IPS DF 19.7 (cell line): ENCODE measurements at regions not wholly inside any gene's neighbourhood (a gene's known extent, or its start where the extent isn't known, plus 50 kb on each side); places are given as distances from the start of the nearest gene placed in this dataset.
A peak's percentile ranks its signal among the peaks of the same experiment; 100 is the strongest.

ENCODE experiments used
- DNase-seq: peaks from one replicate; pipeline ENCODE4 v3.0.0-alpha.2; 2013; ENCODE audit warnings: low read depth, low spot score

DNA sequence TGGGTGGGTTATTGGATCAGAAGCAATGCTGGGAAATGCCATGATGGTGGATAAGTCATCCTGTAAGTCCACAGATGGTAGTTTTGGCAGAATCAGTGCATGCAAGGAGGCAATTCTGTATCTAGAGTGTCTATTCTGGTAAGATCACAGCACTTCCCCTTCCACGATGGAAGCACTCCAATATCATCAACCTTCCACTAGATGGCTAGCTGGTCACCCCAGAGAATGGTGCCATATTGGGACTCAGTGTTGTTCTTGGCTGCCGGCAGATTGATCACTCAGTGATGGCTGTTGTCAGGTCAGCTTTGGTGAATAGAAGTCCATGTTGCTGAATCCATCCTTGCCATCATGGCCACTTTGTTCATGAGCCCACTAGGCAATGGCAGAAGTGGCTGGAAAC is 553.5 kb downstream of the CSNK1G3 start:
- no peak for DNase-seq

GRCh38 chr5:124064956-124065355 is 553.0 kb downstream of the CSNK1G3 start:
- DNase-seq: no peak

DNA sequence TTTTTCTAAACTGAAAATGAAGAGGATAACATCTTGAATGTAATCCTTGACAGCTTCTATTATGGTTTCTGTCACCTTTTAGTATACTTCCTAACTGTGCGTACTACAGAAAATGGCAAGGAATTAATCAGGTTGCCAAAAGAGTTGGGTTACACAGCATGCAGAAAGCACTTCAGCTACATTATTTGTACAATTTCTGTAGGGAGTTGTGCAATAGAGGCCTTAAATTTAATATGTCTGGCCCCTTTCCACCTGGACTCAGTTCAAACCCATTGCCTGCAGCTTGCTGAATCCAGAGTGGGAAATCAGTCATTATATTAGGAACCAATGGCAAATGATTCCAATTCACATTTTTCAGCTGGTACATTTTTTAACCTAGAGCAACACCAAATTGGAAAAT is 549.7 kb downstream of the CSNK1G3 start:
- no peak for DNase-seq

DNA sequence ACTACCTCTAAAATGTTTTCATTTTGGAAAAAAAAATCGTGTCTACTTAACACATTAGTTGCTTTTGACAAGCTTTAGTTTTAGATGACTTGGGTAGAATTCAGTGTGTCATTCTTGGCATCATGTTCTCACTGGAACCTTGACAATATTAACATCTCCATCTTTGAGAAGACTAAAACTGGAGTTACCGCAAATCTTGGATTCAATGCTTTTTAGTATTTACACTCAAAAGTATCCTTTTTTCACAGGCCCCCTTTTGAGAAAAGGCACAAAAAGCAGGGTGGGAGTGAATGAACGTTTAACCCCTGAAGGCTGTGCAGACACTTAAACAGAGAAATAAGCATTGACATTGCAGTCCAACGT is 549.1 kb downstream of the CSNK1G3 start:
- no peak for DNase-seq

DNA sequence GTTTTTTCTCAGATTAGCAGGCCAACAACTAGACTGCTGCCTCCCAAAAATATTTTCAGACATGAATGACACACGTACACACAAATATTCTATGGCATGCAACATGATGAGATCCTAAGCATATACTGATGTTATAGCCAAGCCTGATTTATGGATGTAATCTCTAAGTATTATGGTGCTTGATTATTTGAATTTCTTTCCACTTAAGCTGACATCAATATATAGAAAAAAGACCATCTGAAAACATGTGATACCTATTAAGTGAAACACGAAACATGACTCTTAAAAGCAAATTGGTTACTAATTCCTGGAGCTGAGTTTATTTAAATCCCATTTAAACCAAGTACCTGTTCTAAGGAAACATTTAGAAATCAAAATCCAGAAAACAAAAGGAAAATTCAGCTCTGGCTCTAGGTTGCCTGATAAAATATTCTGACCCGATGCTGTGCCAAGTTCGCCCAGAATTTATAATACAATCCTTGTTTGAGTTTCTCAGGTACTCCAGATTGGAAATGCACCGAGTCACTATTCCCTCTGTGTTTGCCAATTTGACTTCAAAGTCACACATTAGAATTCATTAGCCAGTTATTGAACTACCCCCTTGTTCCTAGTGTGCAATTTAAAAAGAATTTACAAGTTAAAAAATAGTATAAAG is 548.6 kb downstream of the CSNK1G3 start:
- DNase-seq: no peak

GRCh38 chr5:124060011-124060410 is 548.0 kb downstream of the CSNK1G3 start:
- no peak for DNase-seq

DNA sequence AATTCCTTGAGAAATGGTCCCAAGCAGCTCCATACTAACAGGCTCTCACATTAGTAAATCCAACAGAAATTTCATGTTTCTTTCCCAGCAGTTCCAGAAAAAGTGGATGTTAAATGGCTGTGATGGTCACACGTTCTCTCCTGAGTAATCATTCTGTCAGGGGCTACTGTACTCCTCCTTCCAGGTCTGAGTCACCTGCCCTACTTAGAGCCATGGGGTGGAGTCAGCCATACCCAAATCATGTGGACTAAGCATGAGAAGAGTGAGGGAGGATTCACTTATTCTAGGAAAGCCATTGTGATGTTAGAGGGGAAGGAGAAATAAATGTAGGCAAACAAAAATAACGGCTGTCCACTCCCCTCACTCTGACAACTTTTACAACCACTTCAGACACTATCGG is 547.2 kb downstream of the CSNK1G3 start:
- no peak for DNase-seq

GRCh38 chr5:124057724-124058231 is 545.8 kb downstream of the CSNK1G3 start:
- DNase-seq: no peak

GRCh38 chr5:124056991-124057723 is 545.2 kb downstream of the CSNK1G3 start:
- no peak for DNase-seq

- DNase-seq: no peak
Observed at GRCh38 chr5:124056326-124056990, 544.5 kb downstream of the CSNK1G3 start.

- DNase-seq: no peak
Observed at GRCh38 chr5:124055751-124056150, 543.8 kb downstream of the CSNK1G3 start.

- no peak for DNase-seq
Observed at GRCh38 chr5:124054564-124054963, 542.6 kb downstream of the CSNK1G3 start.

DNA sequence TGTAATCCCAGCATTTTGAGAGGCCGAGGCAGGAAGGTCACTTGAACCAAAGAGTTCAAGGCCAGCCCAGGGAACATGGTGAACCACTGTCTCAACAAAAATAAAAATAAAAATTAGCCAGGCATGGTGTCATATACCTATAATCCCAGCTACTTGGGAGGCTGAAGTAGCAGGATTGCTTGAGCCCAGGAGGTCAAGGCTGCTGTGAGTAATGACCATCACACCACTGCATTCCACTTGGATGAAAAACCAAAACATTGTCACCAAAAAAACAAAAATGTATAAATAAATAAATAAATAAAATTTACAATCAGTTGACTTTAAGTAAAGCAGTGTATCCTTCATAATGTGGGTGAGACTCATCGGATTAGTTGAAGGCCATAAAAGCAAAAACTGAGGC is 541.4 kb downstream of the CSNK1G3 start:
- no peak for DNase-seq

GRCh38 chr5:124052201-124052600 is 540.2 kb downstream of the CSNK1G3 start:
- no peak for DNase-seq

GRCh38 chr5:124050120-124050770 is 538.3 kb downstream of the CSNK1G3 start:
- no peak for DNase-seq

DNA sequence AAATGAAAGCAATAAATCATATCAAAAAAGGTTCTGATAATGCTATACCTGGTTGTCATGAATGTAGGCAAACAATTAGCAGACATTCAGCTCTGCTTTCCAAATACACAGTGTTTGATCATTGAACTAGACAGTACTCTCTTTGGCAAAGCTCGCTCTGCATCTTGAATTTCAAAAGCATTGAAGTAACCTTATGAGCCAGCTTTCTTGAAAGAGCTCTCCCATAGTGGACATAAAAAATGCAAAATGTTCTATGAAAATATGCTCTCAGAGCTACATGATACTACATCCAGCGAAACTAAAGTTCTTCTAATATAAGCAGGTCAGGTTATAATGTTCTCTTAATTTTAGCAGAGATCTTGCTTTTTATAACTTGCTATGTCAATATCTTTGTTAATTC is 533.4 kb downstream of the CSNK1G3 start:
- DNase-seq: no peak

DNA sequence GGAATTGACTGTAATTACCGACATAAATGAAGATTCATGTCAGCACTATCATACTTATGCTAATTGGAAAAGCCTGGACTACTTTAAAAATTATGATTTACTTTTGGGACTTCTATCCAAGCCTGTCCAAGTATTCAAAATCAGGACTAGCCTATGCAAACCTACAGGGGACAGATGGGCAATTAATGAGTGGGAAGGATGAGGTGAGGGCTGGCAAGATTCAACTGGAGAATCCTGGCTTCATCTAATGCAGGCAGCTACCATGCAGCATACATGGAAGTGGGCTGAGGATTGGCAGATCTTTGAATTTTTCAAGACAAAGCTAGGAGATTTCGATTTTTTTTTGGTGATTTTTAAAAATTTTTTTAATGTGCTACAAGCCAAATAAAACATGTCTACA is 532.6 kb downstream of the CSNK1G3 start:
- DNase-seq: no peak

DNA sequence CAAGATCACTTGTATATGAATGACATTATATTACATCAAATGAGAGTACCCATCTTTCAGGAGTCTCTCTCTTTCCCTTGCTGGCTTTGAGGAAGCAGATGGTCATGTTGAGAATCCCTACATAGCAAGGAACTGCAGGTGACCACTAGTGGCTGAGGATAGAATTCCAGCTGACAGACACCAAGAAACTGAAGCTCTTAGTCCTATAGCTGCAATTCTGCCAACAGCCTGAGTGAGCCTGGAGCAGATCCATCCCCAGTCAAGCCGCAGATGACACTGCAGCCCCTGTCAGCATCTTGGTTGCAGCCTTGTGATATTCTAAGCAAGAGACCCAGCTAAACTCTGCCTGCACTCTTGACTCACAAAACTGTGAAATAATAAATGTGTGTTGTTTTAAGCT is 531.5 kb downstream of the CSNK1G3 start:
- peak; percentile 33 for DNase-seq

GRCh38 chr5:124040799-124041198 is 528.8 kb downstream of the CSNK1G3 start:
- DNase-seq: no peak

- no peak for DNase-seq
Observed at GRCh38 chr5:124039410-124039809, 527.4 kb downstream of the CSNK1G3 start.

DNA sequence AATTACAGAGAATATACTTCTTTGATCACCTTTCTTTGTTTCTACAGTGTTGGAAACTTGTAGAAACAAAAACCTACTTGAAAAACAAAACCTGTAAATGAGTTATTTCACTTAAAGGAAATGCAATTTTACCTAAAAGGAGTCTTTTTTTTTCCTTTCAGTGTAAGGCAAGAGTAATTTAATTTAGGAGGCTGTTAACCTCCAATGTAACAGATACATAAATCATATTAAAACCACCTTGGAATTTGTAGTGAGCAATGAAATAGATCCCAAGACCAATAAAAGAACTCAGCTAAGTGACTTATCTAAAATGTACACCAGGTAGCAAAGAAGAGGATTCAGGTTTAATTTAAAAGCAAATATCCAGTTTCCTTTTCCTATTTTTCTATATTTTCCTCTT is 524.8 kb downstream of the CSNK1G3 start:
- DNase-seq: no peak

GRCh38 chr5:124034963-124035362 is 523.0 kb downstream of the CSNK1G3 start:
- no peak for DNase-seq
